RPMI8226 (cell line): ENCODE measurements at regions not wholly inside any gene's neighbourhood (a gene's known extent, or its start where the extent isn't known, plus 50 kb on each side); places are given as distances from the start of the nearest gene placed in this dataset.

ENCODE experiments used
- DNase-seq: peaks from one replicate; pipeline ENCODE4 v3.0.0-alpha.2; 2015

GRCh38 chr7:17054206-17054605 lies 172.4 kb upstream of the AGR3 start:
- no peak for DNase-seq

DNA sequence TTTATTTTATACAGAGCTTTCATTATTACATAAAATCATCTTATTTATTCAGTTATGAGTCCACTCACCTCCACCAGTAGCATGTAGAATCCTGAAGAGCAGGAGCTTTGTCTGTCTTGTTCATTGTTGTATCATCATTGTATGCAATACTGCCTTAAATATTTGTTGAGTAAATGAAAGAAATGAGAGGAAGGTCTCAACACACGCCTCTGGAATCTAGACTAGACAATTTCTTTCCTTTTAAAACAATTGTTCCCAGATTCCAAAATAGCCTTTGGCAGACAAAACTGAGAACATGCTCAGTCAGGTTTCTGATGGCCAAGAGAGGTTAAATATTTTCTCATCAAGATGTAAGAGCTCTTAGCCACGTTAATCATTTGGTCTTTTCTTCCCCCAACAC lies 173.1 kb upstream of the AGR3 start:
- DNase-seq: no peak

GRCh38 chr7:17055596-17055995 lies 173.8 kb upstream of the AGR3 start:
- DNase-seq: no peak

GRCh38 chr7:17056491-17057142 lies 174.8 kb upstream of the AGR3 start:
- DNase-seq: no peak

GRCh38 chr7:17057143-17057509 lies 175.3 kb upstream of the AGR3 start:
- no peak for DNase-seq

GRCh38 chr7:17058568-17058967 lies 176.8 kb upstream of the AGR3 start:
- DNase-seq: no peak

GRCh38 chr7:17060051-17060450 lies 178.3 kb upstream of the AGR3 start:
- no peak for DNase-seq

- no peak for DNase-seq
Measured at GRCh38 chr7:17061443-17061842, 179.7 kb upstream of the AGR3 start.

- no peak for DNase-seq
Measured at GRCh38 chr7:17062151-17063044, 180.6 kb upstream of the AGR3 start.

- DNase-seq: no peak
Measured at GRCh38 chr7:17063045-17063383, 181.2 kb upstream of the AGR3 start.

DNA sequence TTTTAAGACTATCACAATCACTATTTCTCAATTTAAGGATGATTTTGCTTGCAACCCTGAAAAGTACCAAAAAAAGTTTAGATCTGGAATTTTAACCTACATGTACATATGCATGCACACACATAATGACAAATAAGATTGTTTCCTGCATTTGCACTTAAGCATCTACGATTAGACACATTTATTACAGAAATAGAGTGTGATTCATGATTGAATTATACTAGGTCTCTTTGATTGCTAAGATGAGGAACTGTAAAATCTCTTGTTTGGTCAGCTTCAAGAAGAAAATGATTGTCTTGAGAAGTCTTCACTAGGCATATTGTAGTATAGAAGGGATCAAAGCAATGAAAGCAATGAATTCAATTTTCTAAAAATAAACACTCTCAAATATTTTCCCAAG lies 185.9 kb upstream of the AGR3 start:
- DNase-seq: no peak

- no peak for DNase-seq
Measured at GRCh38 chr7:17069146-17069545, 187.4 kb upstream of the AGR3 start.

DNA sequence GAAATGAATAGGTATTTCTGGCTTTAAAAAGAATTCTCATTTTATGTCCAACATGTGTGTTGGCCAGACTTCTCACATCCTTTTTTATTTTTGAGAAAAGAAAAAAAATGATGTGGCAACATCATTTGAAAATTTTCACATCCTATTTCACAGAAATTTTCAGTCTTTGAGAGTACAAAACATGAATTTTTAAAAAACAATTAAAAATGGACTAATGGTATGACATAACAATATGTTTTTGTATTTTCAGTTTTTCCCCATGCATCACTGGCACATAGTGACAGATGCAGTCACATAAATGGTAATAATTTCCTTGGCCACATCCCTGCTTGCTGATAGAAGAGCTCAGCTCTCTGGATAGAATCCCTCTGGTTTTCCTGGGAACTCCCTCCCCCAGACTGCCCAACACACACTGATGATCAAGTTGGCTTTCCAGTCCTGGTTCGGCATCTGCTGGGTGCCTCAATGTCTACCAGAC lies 188.5 kb upstream of the AGR3 start:
- DNase-seq: no peak

- no peak for DNase-seq
Measured at GRCh38 chr7:17071866-17072265, 190.1 kb upstream of the AGR3 start.

DNA sequence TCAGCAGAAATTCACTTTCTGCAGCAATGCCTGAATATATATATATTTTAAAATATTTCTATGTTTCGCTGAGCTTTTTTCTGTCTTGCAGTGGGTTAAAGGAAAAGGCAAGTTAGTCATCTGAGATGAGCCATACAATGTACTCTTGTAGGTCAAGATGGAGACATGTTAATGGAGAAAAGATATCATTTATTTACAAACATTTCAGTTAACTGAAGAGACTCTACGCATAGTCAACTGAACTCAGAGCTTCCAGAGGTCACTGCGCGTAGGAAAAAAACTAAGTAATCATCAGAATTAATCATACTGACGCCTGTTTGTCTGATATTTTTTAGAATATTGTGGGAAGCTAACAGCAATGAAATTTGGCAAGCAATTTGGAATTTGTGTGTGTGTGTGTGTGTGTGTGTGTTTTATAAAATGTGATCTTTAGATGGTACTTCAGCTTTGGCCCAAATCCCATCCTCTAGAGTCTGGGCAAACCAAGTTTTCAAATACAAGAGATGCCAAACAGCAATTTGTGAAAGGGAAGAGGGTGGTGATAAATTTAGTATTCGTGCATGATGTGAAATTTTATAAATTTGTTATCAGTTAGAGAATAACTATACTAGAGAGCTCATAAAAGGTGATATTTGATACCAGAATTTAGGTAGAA lies 193.9 kb upstream of the AGR3 start:
- no peak for DNase-seq

DNA sequence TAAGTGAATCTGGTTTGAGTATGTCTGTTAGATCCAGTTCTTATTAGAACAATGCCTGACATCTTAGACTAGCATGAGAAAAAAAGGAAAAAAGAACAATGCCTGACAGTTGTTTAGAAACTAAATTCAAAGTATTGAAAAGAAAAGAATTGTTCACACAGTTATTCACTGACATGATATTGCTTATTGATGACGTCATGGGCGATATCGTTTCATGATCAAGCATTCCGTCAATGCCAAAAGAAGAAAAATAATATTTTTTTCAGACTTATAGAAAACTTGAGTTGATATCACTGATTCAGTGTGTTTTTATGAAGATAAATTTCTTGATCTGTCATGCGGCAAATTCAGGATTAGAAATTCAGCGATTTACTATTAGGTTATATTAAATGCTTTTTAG lies 196.5 kb upstream of the AGR3 start:
- no peak for DNase-seq

DNA sequence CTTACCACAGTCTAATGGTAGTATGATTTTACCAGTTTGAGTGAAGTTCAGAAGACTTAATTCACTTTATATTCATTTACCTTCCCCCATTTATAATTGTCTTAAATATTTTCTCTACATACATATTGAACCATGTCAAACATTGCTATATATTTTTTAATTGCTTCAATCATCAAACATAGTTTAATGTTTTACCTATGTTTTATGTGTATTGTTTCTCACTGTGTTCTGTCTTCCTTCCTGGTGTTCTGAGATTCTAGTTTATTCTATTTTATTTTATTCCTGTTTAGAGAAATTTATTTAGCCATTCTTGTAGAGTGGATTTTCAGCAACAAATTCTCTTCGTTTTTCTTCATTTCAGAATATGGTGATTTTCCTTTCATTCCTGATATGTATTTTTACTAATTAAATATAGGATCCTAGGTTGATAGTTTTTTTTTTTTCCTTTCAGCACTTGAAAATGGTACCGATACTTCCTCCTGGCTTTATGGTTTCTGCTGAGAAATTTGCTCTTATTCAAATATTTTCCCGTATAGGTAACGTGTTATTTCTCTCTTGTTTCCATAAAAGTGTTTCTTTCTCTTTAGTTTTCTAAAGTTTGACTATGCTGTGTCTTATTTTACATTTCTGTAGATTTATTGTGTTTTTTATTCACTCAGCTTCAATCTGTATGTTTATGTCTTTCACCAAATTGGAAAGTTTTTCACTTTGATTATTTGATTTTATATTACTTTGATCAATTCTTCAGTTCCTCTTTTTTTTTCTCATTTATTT lies 201.8 kb upstream of the AGR3 start:
- DNase-seq: no peak

- no peak for DNase-seq
Measured at GRCh38 chr7:17084166-17084475, 202.3 kb upstream of the AGR3 start.

DNA sequence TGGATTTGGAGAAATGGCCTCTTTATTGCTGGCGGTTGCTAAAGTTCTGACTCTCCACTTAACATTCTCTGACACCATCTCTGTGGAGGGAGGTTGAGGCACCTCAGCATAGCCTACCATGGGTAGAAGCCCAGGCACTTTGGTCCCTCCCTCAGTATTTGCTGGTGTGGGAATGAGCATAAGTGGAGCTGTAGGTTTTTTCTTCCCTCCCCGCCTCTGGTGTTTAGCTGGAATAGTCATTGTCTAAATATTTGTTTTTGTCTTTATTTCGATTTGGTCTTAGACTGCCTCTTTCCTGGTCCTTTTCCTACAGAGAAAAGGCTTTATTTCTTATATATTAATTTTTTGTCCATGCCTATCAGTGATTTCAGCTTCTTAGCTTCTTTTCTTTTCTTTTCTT lies 203.4 kb upstream of the AGR3 start:
- no peak for DNase-seq

DNA sequence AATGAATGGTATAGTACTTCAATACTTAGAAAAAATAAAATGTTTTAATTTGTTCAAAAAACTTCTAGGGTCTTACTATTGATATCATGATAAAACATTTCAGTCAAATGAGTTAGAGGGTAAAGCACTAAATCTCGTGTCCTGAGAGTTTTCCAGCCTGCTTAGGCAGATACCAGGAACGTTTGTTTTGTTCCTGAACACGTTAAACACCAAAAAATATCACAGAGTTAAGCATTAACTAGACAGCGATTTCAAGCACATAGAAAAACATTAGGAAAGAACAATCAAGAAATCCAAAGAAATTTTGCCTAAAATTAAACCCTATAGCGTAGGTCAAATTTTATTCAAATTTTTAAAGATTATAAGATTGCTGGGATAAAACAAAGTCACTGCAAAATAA lies 204.6 kb upstream of the AGR3 start:
- DNase-seq: no peak

DNA sequence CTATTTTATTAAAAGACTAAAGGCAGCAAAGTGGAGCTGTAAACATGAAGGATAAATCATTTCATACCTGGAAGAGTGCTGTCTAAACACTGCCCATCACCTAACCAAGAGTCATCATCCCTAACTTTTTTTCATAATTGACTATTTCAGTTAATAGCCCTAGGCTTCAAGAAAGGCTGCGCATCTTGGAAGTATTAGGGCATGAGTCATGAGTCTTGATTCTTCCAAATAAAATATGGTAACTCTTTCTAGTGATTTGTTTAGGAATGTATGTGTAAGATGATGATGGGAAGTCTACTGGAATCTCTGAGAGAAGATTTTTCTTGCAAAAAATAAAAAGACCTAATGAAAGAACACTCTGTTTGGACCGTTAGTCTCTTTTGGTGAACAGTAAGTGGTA lies 207.7 kb upstream of the AHR start:
- no peak for DNase-seq

- DNase-seq: no peak
Measured at GRCh38 chr7:17093461-17093860, 205.0 kb upstream of the AHR start.

DNA sequence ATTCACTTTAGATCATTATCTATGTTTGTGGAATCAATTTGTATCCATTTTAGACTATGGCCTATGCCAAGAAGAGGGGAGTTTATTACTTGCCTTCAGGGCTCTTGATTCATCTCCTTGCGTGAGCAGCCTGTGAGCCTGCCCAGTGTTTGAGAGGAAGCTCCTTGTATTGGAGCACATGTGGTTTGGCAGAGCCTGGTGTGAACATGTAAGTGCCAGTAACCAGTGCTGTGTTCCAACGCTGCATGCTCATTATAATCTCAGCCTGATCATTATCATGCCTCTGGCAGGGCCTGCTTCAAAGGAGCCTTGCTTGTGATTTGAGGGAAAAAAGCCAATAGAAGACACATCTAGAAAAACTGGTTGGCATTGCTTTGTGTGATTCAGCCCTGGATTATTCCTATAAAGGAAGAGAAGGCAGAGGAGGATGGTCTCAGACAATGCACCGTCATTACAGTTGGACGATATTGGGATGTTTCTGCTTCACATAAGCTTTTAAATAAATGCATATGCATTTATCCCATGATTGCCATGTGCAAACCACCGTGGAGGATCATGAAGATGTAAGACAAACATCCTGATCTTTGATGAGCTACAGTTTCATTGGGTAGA lies 203.4 kb upstream of the AHR start:
- no peak for DNase-seq
